Gastrocnemius medialis (tissue), 4 donors: ENCODE measurements at regions not wholly inside any gene's neighbourhood (a gene's known extent, or its start where the extent isn't known, plus 50 kb on each side); places are given as distances from the start of the nearest gene placed in this dataset.

ENCODE experiments used
- CTCF ChIP-seq, 5 experiments: fragments of 450-650 bp in 3 of 5; fragments of 200-600 bp in 2 of 5; sonication (generic) in 2 of 5; IDR thresholded peaks in 4 of 5; conservative IDR thresholded peaks in 1 of 5; 1 replicate in 4 of 5; 2 replicates in 1 of 5; pipeline ENCODE4 v1.5.1; 2016 to 2019; ENCODE audit warnings: antibody characterized with exemption in 5 of 5, mild to moderate bottlenecking in 3 of 5, moderate library complexity in 3 of 5
- POLR2A ChIP-seq, 2 donors: fragments of 450-650 bp; IDR thresholded peaks; one replicate each; pipeline ENCODE4 v1.6.1; 2017; ENCODE audit warnings: antibody characterized with exemption in 2 of 2, mild to moderate bottlenecking in 2 of 2, moderate library complexity in 2 of 2

GRCh38 chr2:71779774-71780105, 326.4 kb downstream of the DYSF start:
- TF ChIP-seq POLR2A (IDR thresholded peaks at IDR 0.05): no peak
- TF ChIP-seq CTCF (IDR thresholded peaks at IDR 0.05 in 4 of 5, conservative IDR thresholded peaks at IDR 0.05 in 1 of 5): no peak
